H9 (cell line): ENCODE measurements at regions not wholly inside any gene's neighbourhood (a gene's known extent, or its start where the extent isn't known, plus 50 kb on each side); places are given as distances from the start of the nearest gene placed in this dataset.

Experiments
- DNase-seq: peaks from one replicate; pipeline ENCODE4 v3.0.0-alpha.2; 2017
- H2AFZ ChIP-seq: one replicate; pipeline ENCODE4 v1.6.1; 2013; ENCODE audit warnings: mild to moderate bottlenecking, low read length, control low read depth, moderate library complexity
- H2AK5ac ChIP-seq: 2 replicates; pipeline ENCODE4 v1.6.1; 2013; ENCODE audit warnings: low read length, control low read depth, mixed read lengths; ENCODE audit not compliant: insufficient read length
- H2BK120ac ChIP-seq: one replicate; pipeline ENCODE4 v1.6.1; 2013; ENCODE audit warnings: low read depth, mild to moderate bottlenecking, low read length, control low read depth, inconsistent platforms; ENCODE audit not compliant: poor library complexity, severe bottlenecking
- H2BK12ac ChIP-seq: 2 replicates; pipeline ENCODE4 v1.6.1; 2013; ENCODE audit warnings: low read length, control low read depth, mixed read lengths, low read depth; ENCODE audit not compliant: insufficient read length
- H2BK15ac ChIP-seq: 2 replicates; pipeline ENCODE4 v1.6.1; 2013; ENCODE audit warnings: low read depth, low read length, control low read depth
- H2BK20ac ChIP-seq: one replicate; pipeline ENCODE4 v1.6.1; 2013; ENCODE audit warnings: low read depth, mild to moderate bottlenecking, low read length, control low read depth, inconsistent platforms; ENCODE audit not compliant: poor library complexity, severe bottlenecking
- H2BK5ac ChIP-seq: 2 replicates; pipeline ENCODE4 v1.6.1; 2013; ENCODE audit warnings: low read length, control low read depth, mixed read lengths; ENCODE audit not compliant: insufficient read length
- H3K14ac ChIP-seq: 2 replicates; pipeline ENCODE4 v1.6.1; 2013; ENCODE audit warnings: low read length, control low read depth; ENCODE audit not compliant: insufficient read depth
- H3K18ac ChIP-seq: 2 replicates; pipeline ENCODE4 v1.6.1; 2013; ENCODE audit warnings: low read depth, mild to moderate bottlenecking, mixed read lengths, low read length, control low read depth; ENCODE audit not compliant: insufficient read length
- H3K23ac ChIP-seq: 2 replicates; pipeline ENCODE4 v1.6.1; 2013; ENCODE audit warnings: low read length, control low read depth, mixed read lengths, low read depth; ENCODE audit not compliant: insufficient read length
- H3K23me2 ChIP-seq: 2 replicates; pipeline ENCODE4 v1.6.1; 2013; ENCODE audit warnings: low read depth, mild to moderate bottlenecking, mixed read lengths, low read length, control low read depth; ENCODE audit not compliant: insufficient read length, poor library complexity, severe bottlenecking
- H3K27ac ChIP-seq: 2 replicates; pipeline ENCODE4 v1.5.1; 2013; ENCODE audit warnings: low read length, control low read depth, mixed read lengths, low read depth; ENCODE audit not compliant: insufficient read length
- H3K27me3 ChIP-seq: 2 replicates; pipeline ENCODE4 v1.6.1; 2013; ENCODE audit warnings: low read length, control low read depth, inconsistent platforms; ENCODE audit not compliant: insufficient read depth
- H3K4ac ChIP-seq: 2 replicates; pipeline ENCODE4 v1.6.1; 2013; ENCODE audit warnings: low read depth, mild to moderate bottlenecking, control low read depth, inconsistent platforms, low read length, moderate library complexity
- H3K4me1 ChIP-seq: 2 replicates; pipeline ENCODE4 v1.6.1; 2013; ENCODE audit warnings: low read length, control low read depth, inconsistent platforms; ENCODE audit not compliant: insufficient read depth
- H3K4me2 ChIP-seq: 2 replicates; pipeline ENCODE4 v1.6.1; 2013; ENCODE audit warnings: low read length, control low read depth, mixed read lengths; ENCODE audit not compliant: insufficient read length, insufficient read depth
- H3K56ac ChIP-seq: 2 replicates; pipeline ENCODE4 v1.6.1; 2013; ENCODE audit warnings: low read depth, mild to moderate bottlenecking, mixed read lengths, low read length, control low read depth; ENCODE audit not compliant: insufficient read length
- H3K79me1 ChIP-seq: 2 replicates; pipeline ENCODE4 v1.6.1; 2013; ENCODE audit warnings: low read depth, mild to moderate bottlenecking, moderate library complexity, low read length, control low read depth, inconsistent platforms; ENCODE audit not compliant: insufficient read depth, poor library complexity, severe bottlenecking
- H3K79me2 ChIP-seq: 2 replicates; pipeline ENCODE4 v1.6.1; 2013; ENCODE audit warnings: low read length, control low read depth, inconsistent platforms; ENCODE audit not compliant: insufficient read depth
- H3K9ac ChIP-seq: 2 replicates; pipeline ENCODE4 v1.6.1; 2013; ENCODE audit warnings: low read length, control low read depth, mixed read lengths; ENCODE audit not compliant: insufficient read length; ENCODE audit errors: extremely low read depth
- H3K9me3 ChIP-seq: one replicate; pipeline ENCODE4 v1.6.1; 2013; ENCODE audit warnings: low read depth, low read length, inconsistent platforms; ENCODE audit not compliant: control insufficient read depth
- H3T11ph ChIP-seq: one replicate; pipeline ENCODE4 v1.6.1; 2013; ENCODE audit warnings: mild to moderate bottlenecking, low read length, control low read depth, inconsistent platforms
- H4K20me1 ChIP-seq: one replicate; pipeline ENCODE4 v1.6.1; 2013; ENCODE audit not compliant: control insufficient read depth, insufficient read length, insufficient read depth
- H4K5ac ChIP-seq: 2 replicates; pipeline ENCODE4 v1.6.1; 2013; ENCODE audit warnings: low read depth, mild to moderate bottlenecking, mixed read lengths, low read length, control low read depth; ENCODE audit not compliant: insufficient read length
- H4K8ac ChIP-seq: replicated peaks from 2 replicates; pipeline ENCODE4 v1.6.1; 2013; ENCODE audit warnings: low read length, control low read depth, mixed read lengths, low read depth; ENCODE audit not compliant: insufficient read length
- H4K91ac ChIP-seq: 2 replicates; pipeline ENCODE4 v1.6.1; 2013; ENCODE audit warnings: low read depth, mild to moderate bottlenecking, moderate library complexity, mixed read lengths, low read length, control low read depth; ENCODE audit not compliant: insufficient read length
- H3K27ac Mint-ChIP-seq, 3 experiments: 2 replicates in 2 of 3; 3 replicates in 1 of 3; pipeline ENCODE4 v1.8.0; 2020 to 2021; ENCODE audit warnings: mixed read lengths in 3 of 3, mild to moderate bottlenecking in 1 of 3, moderate library complexity in 1 of 3
- H3K27me3 Mint-ChIP-seq: 2 replicates; pipeline ENCODE4 v1.8.0; 2021; ENCODE audit warnings: low read depth, mild to moderate bottlenecking, moderate library complexity, mixed read lengths
- H3K36me3 Mint-ChIP-seq, 3 experiments: 2 replicates in 2 of 3; 3 replicates in 1 of 3; pipeline ENCODE4 v1.8.0; 2020 to 2021; ENCODE audit warnings: low read depth in 3 of 3, mixed read lengths in 3 of 3; ENCODE audit not compliant: insufficient read depth in 1 of 3
- H3K4me1 Mint-ChIP-seq, 2 experiments: 2 replicates each; pipeline ENCODE4 v1.8.0; 2020; ENCODE audit warnings: mixed read lengths in 2 of 2
- H3K4me3 Mint-ChIP-seq, 2 experiments: 2 replicates in 1 of 2; 3 replicates in 1 of 2; pipeline ENCODE4 v1.8.0; 2020 to 2021; ENCODE audit warnings: mild to moderate bottlenecking in 2 of 2, mixed read lengths in 2 of 2, moderate library complexity in 1 of 2
- H3K9me3 Mint-ChIP-seq, 2 experiments: 2 replicates in 1 of 2; 3 replicates in 1 of 2; pipeline ENCODE4 v1.8.0; 2020; ENCODE audit warnings: mild to moderate bottlenecking in 2 of 2, mixed read lengths in 2 of 2, moderate library complexity in 1 of 2
- CTCF ChIP-seq: fragments of 200-600 bp; sonication (generic); conservative IDR thresholded peaks from 3 replicates; pipeline ENCODE4 v1.8.0; 2021; ENCODE audit warnings: antibody characterized with exemption, mild to moderate bottlenecking
- WGBS: extraction: QIAGEN DNeasy Blood & Tissue Kit; methylation state at CpG from one replicate; pipeline ENCODE4 v1.1.7; 2013; ENCODE audit warnings: missing lambda C conversion rate, low lambda C conversion rate, mixed read lengths; ENCODE audit not compliant: insufficient read length; ENCODE audit errors: extremely low coverage; 5-methylcytosine and 5-hydroxymethylcytosine counted together

- no CpG with 5 or more reads among the region's 4 CpGs for WGBS
- no peaks in the 10 kb centered on the region for H3K79me2 ChIP-seq
- no peak overlapping the region for H2BK15ac ChIP-seq
- H3K4me3 Mint-ChIP-seq, result no peak overlapping the region
- H3K4ac ChIP-seq, result no peak overlapping the region
- no peak overlapping the region for H3K23ac ChIP-seq
- H2AK5ac ChIP-seq, result no peak overlapping the region
- H3K27ac ChIP-seq, result no peak overlapping the region
- no peak overlapping the region for H2BK5ac ChIP-seq
- H4K91ac ChIP-seq, result no peak overlapping the region
- no peak overlapping the region for H3K4me2 ChIP-seq
- H3K4me1 Mint-ChIP-seq, result no peaks in the 10 kb centered on the region; a peak in 1 of 4 replicates
- no peaks in the 10 kb centered on the region for H3K9me3 ChIP-seq
- no peaks in the 10 kb centered on the region for H3K79me1 ChIP-seq
- TF ChIP-seq CTCF, result no peak
- no peaks in the 10 kb centered on the region for H4K20me1 ChIP-seq
- H2BK120ac ChIP-seq, result no peak overlapping the region
- H4K5ac ChIP-seq, result no peak overlapping the region
- DNase-seq, result no peak
- H2AFZ ChIP-seq, result no peak overlapping the region
- H3K4me1 ChIP-seq, result no peaks in the 10 kb centered on the region
- no peak overlapping the region for H2BK20ac ChIP-seq
- H3K27me3 ChIP-seq, result no peaks in the 10 kb centered on the region
- no peaks in the 10 kb centered on the region for H3K36me3 Mint-ChIP-seq
- no peak overlapping the region for H2BK12ac ChIP-seq
- H3K14ac ChIP-seq, result no peak overlapping the region
- no peak overlapping the region for H3K56ac ChIP-seq
- no peak overlapping the region for H3K18ac ChIP-seq
- no peaks in the 10 kb centered on the region for H3K27me3 Mint-ChIP-seq
- H4K8ac ChIP-seq, result no peak overlapping the region
- no peak overlapping the region for H3K27ac Mint-ChIP-seq
- no peak overlapping the region for H3T11ph ChIP-seq
- no peak overlapping the region for H3K9ac ChIP-seq
- no peaks in the 10 kb centered on the region for H3K9me3 Mint-ChIP-seq
- no peaks in the 10 kb centered on the region for H3K23me2 ChIP-seq
Measured at GRCh38 chr2:161088658-161089350, 71.4 kb upstream of the TANK start.
